NCI-H2171 (cell line): ENCODE measurements at regions not wholly inside any gene's neighbourhood (a gene's known extent, or its start where the extent isn't known, plus 50 kb on each side); places are given as distances from the start of the nearest gene placed in this dataset.
"Not testable (repeated sequence)": the region's sequence is repeated elsewhere in the genome, so short reads cannot be mapped to it uniquely, and the experiment has no call there.

Source experiments
- DNase-seq: peaks from one replicate; lab custom pipeline; 2025; lab: John Stamatoyannopoulos, UW

DNA sequence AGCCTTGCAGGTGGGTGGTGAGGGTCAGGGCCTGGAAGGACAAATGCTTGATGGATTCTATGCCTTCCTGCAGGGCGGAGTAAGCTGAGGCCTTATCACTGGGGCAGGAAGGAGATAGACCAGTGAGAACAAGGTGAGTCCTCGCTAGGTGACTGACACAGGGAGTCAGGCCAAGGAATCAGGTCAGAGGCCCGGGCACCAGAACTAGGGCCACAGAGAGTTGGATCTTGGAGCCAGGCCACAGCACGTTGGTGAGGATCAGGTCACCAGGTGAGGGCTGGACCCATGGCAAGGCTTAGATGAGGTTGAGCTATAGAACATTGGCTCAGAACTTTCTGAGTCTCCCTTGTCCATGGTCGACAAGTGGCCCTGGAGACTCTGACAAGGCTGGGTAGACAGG, 328.2 kb downstream of the FOXO1 start:
- no peak for DNase-seq

DNA sequence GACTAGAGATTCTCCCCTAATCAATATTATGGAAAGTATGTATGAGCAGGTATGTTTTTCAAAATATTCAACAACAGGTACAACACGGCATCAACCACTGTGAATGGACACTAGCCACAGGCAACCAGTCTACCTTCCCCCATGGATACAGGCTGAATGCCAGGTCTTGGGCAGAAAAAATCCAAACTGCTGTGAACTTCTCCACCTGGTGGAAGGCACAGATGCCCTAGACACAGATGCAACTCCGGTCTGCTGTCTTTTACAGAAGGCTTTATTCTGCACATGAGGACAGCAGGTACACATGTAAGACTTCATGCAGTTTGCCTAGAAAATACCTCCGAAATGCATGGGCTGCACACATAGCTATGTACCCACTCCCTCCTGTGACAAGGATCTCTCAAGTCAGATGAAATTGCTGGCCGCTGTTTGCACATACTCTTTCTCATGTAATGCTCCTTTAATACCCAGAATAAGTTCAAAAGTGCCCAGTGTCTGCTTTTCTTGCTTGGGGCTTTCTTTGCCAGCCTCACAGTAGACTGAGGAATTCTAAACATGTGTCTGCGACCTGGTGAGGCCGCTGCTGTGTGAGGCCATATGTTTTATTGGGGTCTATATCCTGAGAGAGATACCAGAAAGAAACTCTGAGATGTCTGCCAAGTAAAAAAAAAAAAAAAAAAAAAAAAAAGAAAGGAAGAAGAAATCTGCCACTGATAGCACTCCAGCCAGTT, 325.9 kb downstream of the FOXO1 start:
- DNase-seq = no peak

DNA sequence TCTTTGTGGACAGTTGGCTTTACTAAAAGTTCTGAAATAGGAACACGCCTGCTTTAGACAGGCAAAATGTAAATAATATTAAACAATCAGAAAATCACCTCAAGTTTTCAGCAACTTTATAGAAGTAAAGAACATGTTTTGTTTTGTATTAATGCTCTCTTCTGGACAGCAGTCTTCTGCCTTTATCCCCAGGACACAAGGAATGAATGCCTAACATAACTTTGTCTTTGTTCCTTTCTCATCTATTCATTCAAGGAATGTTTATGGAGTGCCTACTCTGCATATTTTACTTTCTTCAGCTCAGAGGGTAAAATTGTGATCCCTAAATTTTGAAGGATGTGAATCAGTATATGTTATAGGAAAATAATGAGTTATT, 325.4 kb downstream of the FOXO1 start:
- no peak for DNase-seq

DNA sequence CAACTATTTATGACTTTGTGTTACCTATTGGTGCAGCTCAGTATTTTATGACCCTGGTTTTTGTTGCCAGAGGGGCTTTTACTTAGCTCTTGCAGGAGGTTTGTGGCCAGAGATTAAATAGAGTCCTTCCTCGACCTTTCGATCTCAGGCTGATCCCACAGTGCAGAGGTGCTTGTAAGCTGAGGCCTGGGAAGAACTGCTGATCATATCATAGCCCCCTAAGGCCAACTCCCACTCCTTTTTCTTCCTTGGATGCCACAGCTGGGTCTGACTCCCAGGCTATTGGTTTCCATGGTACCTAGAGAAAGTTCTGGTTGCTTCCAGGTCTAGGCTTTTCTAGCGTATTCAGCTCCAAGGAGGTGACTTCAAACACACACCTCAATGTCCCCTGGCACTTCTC, 324.9 kb downstream of the FOXO1 start:
- DNase-seq = no peak

- no peak for DNase-seq
Observed at GRCh38 chr13:40342461-40342860, 324.0 kb downstream of the FOXO1 start.

DNA sequence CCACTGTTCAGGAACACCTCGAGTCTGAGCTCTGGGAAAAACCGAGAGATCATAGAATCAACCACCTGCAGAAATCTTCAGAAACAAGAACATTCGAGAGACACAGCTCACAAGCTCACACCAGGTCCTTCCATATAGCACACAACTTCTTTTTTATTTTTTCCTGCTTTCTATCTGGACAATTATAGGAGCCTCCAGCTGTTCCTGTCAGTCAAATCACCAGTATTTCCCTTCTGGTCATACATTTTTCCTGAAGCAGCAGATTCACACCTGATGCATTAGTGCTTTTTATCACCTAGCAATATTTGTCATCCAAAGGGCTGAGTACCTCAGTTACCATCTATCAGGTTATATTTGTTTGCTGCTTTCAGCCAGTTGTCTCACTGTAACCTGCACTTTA, 323.5 kb downstream of the FOXO1 start:
- DNase-seq = no peak

GRCh38 chr13:40343550-40344269, 322.7 kb downstream of the FOXO1 start:
- no peak for DNase-seq

GRCh38 chr13:40344270-40345148, 321.9 kb downstream of the FOXO1 start:
- DNase-seq = peak; percentile 5

DNA sequence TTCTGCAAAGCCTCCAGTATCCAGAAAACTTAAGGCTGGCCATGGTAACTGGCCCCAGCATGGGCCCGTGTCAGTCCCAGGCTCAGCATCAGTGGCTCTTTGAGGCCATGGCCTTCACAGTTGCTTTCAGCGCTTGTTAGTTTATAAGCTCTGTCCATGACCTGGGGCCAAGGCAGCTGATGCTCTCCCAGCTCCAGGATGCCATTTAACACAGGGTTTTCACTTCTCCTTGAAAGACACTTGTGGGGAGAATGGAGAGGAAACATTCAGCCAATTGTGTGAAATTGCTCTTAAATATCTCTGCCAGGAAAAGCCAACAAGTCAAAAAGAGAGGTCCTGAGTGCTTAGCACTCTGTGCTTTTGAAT, 321.3 kb downstream of the FOXO1 start:
- DNase-seq = no peak

DNA sequence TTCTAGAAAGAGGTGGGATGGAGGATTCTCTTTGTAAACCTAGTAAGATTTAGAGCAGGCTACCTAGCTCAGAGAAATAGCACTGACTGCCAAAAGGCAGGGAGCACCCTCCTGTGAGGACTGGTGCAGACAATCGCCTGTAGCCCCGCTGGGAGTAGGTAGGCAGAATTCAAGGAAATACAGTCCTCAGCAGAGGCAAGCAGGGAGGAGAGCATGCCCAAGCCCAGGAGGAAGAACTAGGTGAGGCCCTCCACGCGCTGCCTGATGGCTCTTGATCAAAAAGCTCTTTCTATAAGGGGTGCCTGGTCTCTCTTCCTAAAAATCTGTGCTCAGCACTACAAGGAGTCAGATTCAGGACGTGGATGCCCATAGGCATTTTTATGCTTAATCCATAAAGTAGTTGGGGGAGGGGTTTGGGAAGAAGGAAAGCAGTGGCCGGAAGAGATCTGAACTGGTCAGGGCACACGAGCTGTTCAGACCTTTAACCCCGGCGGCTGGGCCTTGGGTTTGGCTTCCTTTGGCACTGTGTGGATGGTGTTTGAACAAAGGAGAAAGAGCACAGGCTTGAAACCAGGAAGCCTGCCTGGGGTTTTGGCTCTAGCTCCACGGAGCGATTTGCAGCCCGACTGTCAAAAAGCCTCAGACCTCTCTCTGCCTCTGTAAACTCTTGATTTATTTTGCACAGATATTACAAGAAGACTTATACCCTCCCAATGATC, 320.6 kb downstream of the FOXO1 start:
- no peak for DNase-seq

DNA sequence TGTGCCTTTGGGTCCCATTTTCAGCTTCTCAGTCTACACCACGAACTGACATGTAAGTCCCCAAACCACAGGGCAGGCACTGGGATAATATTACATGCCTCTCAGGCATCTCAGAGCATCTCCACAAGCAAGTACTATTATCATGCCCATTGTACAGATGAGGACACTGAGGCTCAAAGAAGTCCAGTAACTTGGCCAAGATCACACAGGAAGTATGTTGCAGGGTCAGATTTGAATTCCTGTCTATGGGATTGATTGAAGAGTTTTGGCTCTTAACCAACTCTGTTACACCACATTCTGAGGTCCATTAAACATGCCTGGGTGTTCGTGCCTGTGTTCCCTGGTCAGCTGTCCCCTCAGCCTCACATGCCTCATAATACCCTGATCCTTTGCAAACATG, 319.8 kb downstream of the FOXO1 start:
- no peak for DNase-seq

- no peak for DNase-seq
Observed at GRCh38 chr13:40348096-40348679, 318.3 kb downstream of the FOXO1 start.

DNA sequence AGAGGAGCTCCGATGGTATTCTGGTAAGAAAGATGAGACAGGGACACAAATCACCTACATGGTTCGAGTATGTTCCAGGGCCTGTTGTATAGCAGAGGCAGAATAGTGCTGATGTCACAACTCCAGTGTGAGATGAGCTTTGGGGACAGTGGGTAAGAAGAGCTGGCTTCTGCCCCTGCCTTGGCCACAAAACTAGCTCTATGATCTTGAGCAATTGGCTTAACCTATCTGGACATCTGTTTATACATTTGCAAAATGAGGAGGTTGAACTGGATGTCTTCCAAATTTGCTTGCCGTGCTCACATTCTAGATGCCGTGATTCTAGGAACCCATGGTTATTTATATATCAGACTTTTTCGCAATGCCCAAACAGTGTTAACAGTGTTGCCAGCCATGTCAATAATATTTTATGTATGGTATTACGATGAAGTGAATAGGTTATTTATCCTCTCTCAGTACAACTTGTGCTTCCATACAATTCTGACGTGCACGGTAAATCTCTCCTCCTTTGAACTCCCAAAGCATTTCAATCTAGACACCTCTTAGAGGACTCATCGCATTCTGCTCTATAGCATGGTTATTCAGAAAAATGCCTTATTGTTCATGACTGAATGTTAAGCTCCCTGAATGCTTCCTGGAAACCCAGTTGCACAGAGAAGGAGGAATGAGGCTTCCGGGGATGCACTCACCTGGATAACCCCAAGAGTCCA, 316.0 kb downstream of the FOXO1 start:
- DNase-seq = no peak

- DNase-seq = no peak
Observed at GRCh38 chr13:40351537-40352379, 314.7 kb downstream of the FOXO1 start.

- no peak for DNase-seq
Observed at GRCh38 chr13:40352380-40352778, 314.1 kb downstream of the FOXO1 start.

- DNase-seq = no peak
Observed at GRCh38 chr13:40352802-40353562, 313.5 kb downstream of the FOXO1 start.

- DNase-seq = no peak
Observed at GRCh38 chr13:40355126-40355724, 311.2 kb downstream of the FOXO1 start.

DNA sequence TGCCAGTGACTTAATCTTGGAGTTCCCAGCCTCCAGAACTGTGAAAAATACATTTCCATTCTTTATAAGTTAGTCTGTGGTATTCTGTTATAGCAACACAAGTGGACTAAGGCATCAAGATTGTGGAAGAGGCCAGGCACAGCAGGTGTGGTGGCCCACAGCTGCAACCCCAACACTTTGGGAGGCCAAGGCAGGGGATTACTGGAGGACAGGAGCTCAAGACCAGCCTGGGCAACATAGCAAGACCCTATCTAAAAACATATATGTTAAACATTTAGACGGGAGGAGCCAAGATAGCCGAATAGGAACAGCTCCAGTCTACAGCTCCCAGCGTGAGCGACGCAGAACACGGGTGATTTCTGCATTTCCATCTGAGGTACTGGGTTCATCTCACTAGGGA, 310.4 kb downstream of the FOXO1 start:
- DNase-seq = no peak

- DNase-seq = not testable (repeated sequence)
Observed at GRCh38 chr13:40356458-40356857, 310.0 kb downstream of the FOXO1 start.
